Activated CD8-positive, alpha-beta T cell treated with anti-CD3 and anti-CD28 coated beads, Interleukin-2, amount 10 ng/mL, durations not matched to agents 7 days and 5 days (primary cell): ENCODE measurements at regions not wholly inside any gene's neighbourhood (a gene's known extent, or its start where the extent isn't known, plus 50 kb on each side); places are given as distances from the start of the nearest gene placed in this dataset.

ENCODE experiments used
- ATAC-seq: fragments of 150-1000 bp; cut with Tn5 transposase; one replicate; pipeline ENCODE4 v1.10.0; 2021; ENCODE audit warnings: moderate library complexity
- CTCF ChIA-PET: fragments of 350-600 bp; sonication (Branson Sonifier 250); formaldehyde crosslinking; loops from one replicate; lab custom pipeline; 2021; ENCODE audit warnings: antibody characterized with exemption; lab: Charles Lee
- POLR2A ChIA-PET: fragments of 350-600 bp; sonication (Branson Sonifier 250); formaldehyde crosslinking; loops from one replicate; lab custom pipeline; 2021; ENCODE audit warnings: antibody characterized with exemption; lab: Charles Lee
- DNase-seq: peaks from one replicate; pipeline ENCODE4 v3.0.0-alpha.2; 2020
- H3K27ac Mint-ChIP-seq: one replicate; pipeline ENCODE4 v1.8.0; 2021; ENCODE audit warnings: mild to moderate bottlenecking, mixed read lengths
- H3K27me3 Mint-ChIP-seq: one replicate; pipeline ENCODE4 v1.8.0; 2021; ENCODE audit warnings: low read depth, mixed read lengths
- H3K36me3 Mint-ChIP-seq: one replicate; pipeline ENCODE4 v1.8.0; 2021; ENCODE audit warnings: low read depth, mixed read lengths
- H3K4me1 Mint-ChIP-seq: one replicate; pipeline ENCODE4 v1.8.0; 2021; ENCODE audit warnings: low read depth, mixed read lengths
- H3K4me3 Mint-ChIP-seq: one replicate; pipeline ENCODE4 v1.8.0; 2021; ENCODE audit warnings: mild to moderate bottlenecking, mixed read lengths
- H3K9me3 Mint-ChIP-seq: one replicate; pipeline ENCODE4 v1.8.0; 2022; ENCODE audit warnings: mixed read lengths; ENCODE audit not compliant: insufficient read depth

DNA sequence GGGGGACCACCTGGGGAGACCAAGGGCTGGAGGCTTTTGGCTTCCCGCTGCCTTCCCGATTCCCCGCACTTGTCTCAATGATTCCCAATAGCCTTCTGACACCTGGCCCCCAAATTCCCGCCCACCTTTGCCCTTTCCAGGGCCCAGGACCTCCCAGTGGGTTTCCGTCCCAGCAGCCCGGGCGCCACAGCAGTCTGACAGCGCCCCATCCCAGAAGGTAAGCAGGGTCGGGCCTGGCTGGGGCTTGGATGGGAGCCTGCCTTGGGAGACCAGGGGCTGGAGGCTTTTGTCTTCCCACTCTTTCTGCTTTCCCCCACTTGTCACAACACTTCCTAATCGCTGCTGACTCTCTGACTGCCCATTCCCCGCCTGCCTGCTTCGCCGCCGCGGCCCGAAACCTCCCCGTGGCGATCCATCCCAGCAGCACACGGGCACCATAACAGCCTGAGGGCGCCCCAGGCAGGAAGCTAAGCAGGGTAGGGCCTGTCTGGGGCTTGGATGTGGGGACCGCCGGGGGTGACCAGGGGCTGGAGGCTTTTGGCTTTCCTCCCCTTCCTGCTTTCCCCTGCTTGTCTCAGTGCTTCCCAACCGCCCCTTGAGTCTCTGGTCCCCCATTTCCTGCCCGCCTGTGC, 2289.3 kb downstream of the TP53TG3F start:
- Mint-ChIP-seq H3K9me3 (peaks cover 22% of the 10 kb centered on the region), H3K27me3 (no peaks in the 10 kb centered on the region), H3K4me3 (no peak overlapping the region), H3K27ac (no peak overlapping the region), H3K36me3 (no peaks in the 10 kb centered on the region), H3K4me1 (no peaks in the 10 kb centered on the region)
- ChIA-PET CTCF (no interaction called here), POLR2A (no interaction called here)
- no peak for DNase-seq
- no peak for ATAC-seq

DNA sequence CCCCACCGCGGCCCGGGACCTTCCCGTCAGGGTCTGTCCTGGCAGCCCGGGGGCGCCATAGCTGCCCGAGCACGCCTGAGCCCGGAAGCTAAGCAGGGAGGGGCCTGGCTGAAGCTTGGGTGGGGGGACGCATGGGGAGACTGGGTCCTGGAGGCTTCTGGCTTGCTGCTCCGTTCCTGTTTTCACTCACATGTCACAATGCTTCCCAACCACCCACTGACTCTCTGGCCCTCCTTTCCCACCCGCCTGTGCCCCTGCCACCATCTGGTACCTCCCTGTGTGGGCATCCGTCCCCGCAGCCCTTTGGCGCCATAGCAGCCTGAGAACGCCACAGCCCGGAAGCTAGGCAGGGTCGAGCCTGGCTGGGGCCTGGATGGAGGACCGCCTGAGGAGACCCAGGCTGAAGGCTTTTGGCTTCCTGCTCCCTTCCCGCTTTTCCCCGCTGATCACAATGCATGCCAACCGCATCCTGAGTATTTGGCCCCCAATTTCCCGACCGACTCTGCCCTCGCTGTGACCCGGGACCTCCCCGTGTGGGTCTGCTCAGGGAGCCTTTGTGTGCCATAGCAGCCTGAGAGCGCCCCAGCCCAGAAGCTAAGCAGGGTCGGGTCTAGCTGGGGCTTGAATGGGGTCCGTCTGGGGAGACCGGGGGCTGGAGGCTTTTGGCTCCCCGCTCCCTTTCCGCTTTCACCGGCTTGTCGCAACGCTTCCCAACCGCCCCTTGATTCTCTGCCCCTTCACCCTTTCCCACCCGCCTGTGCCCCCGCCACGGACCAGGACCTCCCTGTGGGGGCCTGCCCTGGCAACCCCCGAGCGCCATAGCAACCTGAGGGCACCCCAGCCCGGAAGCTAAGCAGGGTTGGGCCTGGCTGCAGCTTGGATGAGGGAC, 2290.1 kb downstream of the TP53TG3F start:
- CTCF ChIA-PET, result no interaction called here
- no peaks in the 10 kb centered on the region for H3K36me3 Mint-ChIP-seq
- DNase-seq, result no peak
- H3K4me3 Mint-ChIP-seq, result no peak overlapping the region
- H3K4me1 Mint-ChIP-seq, result no peaks in the 10 kb centered on the region
- H3K27ac Mint-ChIP-seq, result no peak overlapping the region
- POLR2A ChIA-PET, result no interaction called here
- peaks cover 18% of the 10 kb centered on the region for H3K9me3 Mint-ChIP-seq
- no peak for ATAC-seq
- H3K27me3 Mint-ChIP-seq, result no peaks in the 10 kb centered on the region

DNA sequence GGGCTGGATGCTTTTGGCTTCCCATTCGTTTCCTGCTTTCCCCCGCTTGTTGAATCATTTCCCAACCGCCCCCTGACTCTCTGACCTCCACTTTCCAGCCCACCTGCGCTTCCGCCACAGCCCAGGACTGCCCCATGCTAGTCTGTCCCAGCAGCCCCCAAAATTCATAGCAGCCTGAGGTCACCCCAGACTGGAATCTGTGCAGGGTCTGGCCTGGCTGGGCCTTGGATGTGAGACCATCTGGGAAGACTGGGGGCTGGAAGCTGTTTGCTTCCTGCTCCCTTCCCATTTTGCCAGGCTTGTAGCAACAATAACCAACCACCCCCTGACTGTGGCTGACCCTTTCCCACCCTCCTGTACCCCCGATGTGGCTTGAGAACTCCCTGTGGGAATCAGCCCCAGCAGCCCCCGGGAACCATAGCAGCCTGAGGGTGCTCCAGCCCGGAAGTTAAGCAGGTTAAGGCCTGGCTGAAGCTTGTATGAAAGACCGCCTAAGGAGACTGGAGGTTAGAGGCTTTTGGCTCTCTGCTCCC, 2290.8 kb downstream of the TP53TG3F start:
- Mint-ChIP-seq H3K36me3 (no peaks in the 10 kb centered on the region), H3K4me3 (no peak overlapping the region), H3K27me3 (no peaks in the 10 kb centered on the region), H3K4me1 (no peaks in the 10 kb centered on the region), H3K9me3 (peaks cover 14% of the 10 kb centered on the region), H3K27ac (no peak overlapping the region)
- ATAC-seq (no peak), DNase-seq (no peak)
- POLR2A ChIA-PET, result no interaction called here
- CTCF ChIA-PET, result no interaction called here

DNA sequence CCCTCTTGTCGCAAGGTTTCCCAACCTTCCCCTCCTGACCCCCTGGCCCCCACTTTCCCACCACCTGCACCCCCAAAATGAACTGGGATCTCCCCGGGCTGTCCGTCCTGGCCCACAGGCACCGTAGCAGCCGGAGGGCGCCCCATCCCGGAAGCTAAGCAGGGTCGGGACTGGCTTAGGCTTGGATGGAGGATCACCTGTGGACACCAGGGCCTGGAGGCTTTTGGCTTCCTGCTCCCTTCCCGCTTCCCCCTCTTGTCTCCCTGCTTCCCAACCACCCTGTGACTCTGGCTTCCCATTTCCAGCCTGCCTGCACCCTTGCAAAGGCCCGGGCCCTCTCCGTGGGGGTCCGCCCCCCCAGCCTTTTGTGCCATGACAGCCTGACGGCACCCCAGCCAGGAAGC, 2291.3 kb downstream of the TP53TG3F start:
- H3K27ac Mint-ChIP-seq, result no peak overlapping the region
- CTCF ChIA-PET, result no interaction called here
- ATAC-seq (no peak), DNase-seq (no peak)
- no peak overlapping the region for H3K4me3 Mint-ChIP-seq
- H3K36me3 Mint-ChIP-seq, result no peaks in the 10 kb centered on the region
- H3K4me1 Mint-ChIP-seq, result no peaks in the 10 kb centered on the region
- H3K27me3 Mint-ChIP-seq, result no peaks in the 10 kb centered on the region
- POLR2A ChIA-PET, result no interaction called here
- H3K9me3 Mint-ChIP-seq, result peaks cover 14% of the 10 kb centered on the region

DNA sequence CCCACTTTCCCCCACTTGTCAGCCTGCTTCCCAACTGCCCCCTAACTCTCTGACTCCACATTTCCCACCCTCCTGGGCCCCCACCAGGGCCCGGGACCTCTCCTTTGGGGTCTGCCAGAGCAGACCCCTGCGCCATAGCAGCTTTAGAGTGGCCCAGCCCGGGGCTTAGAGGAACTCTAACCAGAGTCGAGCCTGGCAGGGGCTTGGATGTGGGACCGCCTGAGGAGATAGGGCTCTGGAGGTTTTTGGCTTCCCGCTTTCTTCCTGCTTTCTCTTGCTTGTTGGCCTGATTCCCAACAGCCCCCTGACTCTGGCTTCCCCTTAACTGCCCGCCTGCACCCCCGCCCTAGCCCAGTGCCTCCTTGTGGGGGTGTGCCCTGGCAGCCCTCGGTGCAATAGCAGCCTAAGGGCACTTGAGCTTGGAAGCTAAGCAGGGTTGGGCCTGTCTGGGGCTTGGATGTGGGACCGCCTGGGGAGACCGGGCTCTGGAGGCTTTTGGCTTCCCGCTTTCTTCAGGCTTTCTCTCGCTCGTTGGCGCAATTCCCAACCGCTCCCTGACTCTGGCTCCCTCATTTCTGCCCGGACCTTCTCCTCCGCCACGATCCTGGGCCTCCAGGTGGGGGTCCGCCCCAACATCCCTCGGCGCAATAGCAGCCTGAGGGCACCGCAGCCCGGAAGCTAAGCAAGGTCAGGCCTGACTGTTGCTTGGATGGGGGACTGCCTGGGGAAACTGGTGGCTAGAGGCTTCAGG, 2292.0 kb downstream of the TP53TG3F start:
- Mint-ChIP-seq H3K27me3 (no peaks in the 10 kb centered on the region), H3K4me3 (no peak overlapping the region), H3K9me3 (peaks cover 14% of the 10 kb centered on the region), H3K27ac (no peak overlapping the region), H3K36me3 (no peaks in the 10 kb centered on the region), H3K4me1 (no peaks in the 10 kb centered on the region)
- CTCF ChIA-PET, result no interaction called here
- POLR2A ChIA-PET, result no interaction called here
- ATAC-seq (no peak), DNase-seq (no peak)

DNA sequence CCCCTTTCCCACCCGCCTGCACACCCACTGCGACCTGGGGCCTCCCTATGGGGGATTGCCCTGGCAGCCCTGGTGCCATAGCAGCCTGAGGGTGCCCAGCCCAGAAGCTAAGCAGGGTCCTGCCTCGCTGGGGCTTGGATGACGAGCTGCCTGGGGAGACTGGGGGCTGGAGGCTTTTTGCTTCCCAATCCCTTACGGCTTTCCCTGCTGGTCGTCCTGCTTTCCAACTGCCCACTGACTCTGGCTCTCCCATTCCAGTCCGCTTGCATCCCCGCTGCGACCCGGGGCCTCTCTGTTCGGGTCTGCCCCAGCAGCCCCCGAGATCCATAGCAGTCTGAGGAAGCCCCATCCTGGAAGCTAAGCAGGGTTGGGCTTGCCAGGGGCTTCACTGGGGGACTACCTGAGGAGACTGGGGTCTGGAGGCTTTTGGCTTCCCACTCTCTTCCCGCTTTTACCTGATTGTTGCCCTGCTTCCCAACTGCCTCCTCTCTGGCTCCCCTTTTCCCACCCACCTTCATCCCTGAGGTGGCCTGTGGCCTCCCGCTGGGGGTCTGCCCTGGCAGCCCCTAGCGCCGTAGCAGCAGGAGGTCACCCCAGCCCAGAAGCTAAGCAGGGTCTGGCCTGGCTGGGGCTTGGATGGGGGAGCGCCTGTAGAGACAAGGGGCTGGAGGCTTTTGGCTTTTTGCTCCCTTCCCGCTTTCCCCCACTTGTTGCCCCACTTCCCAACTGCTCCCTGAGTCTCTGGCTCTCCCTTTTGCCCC, 2292.8 kb downstream of the TP53TG3F start:
- DNase-seq (no peak), ATAC-seq (no peak)
- Mint-ChIP-seq H3K4me3 (no peak overlapping the region), H3K4me1 (no peaks in the 10 kb centered on the region), H3K27ac (no peak overlapping the region), H3K9me3 (peaks cover 8% of the 10 kb centered on the region), H3K36me3 (no peaks in the 10 kb centered on the region), H3K27me3 (no peaks in the 10 kb centered on the region)
- ChIA-PET CTCF (no interaction called here), POLR2A (no interaction called here)

DNA sequence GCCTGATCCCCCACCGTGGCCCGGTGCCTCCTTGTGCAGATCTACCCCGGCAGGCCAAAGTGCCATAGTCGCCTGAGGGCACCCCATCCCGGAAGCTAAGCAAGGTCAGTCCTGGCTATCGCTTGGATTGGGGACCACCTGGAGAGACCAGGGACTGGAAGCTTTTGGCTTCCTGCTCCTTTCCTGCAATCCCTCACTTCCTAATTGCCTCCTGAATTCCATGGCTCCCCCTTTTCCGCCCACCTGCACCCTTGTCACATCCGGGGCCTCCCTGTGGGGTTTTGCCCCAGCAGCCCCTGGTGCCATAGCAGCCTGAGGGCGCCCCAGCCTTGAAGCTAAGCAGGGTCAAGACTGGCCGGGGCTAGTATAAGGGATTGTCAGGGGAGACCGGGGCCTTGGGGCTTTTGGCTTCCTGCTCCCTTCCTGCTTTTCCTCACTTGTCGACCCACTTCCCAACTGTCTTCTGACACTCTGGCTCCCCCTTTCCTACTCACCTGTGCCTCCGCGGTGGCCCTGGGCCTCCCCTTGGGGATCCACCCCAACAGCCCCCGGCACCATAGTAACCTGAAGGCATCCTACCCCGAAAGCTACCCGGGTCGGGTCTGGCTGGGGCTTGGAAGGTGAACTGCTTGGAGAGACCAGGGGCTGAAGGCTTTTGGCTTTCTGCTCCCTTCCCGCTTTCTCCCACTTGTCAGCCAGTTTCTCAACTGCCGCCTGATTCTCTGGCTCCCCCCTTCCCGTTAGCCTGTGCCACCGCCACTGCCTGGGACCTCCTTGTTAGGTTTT, 2293.6 kb downstream of the TP53TG3F start:
- H3K27ac Mint-ChIP-seq, result no peak overlapping the region
- ChIA-PET CTCF (no interaction called here), POLR2A (no interaction called here)
- H3K9me3 Mint-ChIP-seq, result peaks cover 11% of the 10 kb centered on the region
- no peaks in the 10 kb centered on the region for H3K4me1 Mint-ChIP-seq
- H3K36me3 Mint-ChIP-seq, result no peaks in the 10 kb centered on the region
- no peak overlapping the region for H3K4me3 Mint-ChIP-seq
- DNase-seq (no peak), ATAC-seq (no peak)
- H3K27me3 Mint-ChIP-seq, result no peaks in the 10 kb centered on the region

DNA sequence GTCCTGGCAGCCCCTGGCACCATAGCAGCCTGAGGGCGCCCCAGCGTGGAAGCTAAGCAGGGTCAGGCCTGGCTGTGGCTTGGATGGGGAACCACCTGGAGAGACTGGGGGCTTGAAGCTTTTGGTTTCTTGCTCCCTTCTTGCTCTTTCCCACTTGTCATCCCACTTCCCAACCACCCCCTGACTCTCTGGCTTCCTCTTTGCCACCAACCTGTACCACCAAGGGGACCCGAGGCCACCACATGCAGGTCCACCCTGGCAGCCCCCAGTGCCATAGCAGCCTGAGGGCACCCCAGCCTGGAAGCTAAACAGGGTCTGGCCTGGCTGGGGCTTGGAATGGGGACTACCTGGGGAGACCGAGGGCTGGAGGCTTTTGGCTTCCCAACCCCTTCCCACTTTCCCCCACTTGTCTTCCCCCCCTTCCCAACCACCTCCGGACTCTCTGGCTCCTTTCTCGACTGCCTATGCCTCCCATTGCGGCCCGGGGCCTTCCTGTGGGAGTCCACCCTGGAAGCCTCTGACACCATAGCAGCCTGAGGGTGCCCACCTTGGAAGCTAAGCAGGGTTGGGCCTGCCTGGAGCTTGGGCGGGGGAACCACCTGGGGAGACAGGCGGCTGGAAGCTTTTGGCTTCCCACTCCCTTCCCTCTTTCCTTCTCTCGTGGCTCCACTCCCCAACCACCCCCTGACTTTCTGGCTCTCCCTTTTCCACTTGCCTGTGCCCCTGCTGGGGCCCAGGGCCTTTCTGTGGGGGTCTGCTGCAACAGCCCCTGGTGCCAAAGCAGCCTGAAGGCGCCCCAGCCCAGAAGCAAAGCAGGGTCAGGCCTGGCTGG, 2294.4 kb downstream of the TP53TG3F start:
- Mint-ChIP-seq H3K4me3 (no peak overlapping the region), H3K4me1 (no peaks in the 10 kb centered on the region), H3K9me3 (peaks cover 12% of the 10 kb centered on the region), H3K27me3 (no peaks in the 10 kb centered on the region), H3K36me3 (no peaks in the 10 kb centered on the region), H3K27ac (no peak overlapping the region)
- ChIA-PET POLR2A (no interaction called here), CTCF (no interaction called here)
- ATAC-seq (no peak), DNase-seq (no peak)

DNA sequence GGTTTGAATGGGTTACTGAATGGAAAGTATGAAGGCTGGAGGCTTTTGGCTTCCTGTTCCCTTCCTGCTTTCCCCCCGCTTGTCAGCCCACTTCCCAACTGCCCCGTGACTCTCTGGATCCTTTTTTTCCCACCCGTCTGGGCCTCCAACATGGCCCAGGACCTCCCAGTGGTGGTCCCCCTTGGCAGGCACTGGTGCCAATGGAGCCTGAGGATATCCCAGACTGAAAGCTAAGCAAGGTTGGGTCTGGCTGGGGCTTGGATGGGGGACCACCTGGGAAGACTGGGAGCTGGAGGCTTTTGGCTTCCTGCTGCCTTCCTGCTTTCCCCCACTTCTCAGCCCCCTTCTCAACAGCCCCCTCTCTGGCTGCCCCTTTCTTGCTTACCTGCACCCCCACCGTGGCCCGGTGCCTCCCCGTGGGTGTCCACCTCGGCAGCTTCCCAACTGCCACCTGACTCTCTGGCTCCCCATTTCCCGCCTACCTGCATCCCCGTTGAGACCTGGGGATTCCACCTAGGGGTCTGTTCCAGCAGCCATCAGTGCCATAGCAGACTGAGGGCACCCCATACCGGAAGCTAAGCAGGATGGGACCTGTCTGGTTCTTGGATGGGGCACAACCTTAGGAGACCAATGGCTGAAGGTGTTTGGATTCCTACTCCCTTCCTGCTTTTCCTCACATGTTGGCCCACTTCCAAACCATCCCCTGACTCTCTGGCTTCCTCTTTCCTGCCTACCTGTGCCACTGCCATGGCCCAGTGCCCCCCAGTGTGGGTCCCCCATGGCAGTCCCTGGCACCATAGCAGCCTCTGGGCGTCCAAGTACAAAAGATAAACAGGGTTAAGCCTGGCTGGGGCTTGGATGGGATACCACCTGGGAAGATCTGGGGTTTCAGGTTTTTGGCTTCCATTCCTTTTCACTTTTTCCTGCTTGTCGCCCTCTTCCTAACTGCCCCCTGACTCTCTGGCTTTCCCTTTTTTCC, 2295.3 kb downstream of the TP53TG3F start:
- no peak for DNase-seq
- Mint-ChIP-seq H3K9me3 (peaks cover 9% of the 10 kb centered on the region), H3K27ac (no peak overlapping the region), H3K27me3 (no peaks in the 10 kb centered on the region), H3K4me3 (no peak overlapping the region), H3K4me1 (no peaks in the 10 kb centered on the region), H3K36me3 (no peaks in the 10 kb centered on the region)
- ChIA-PET POLR2A (no interaction called here), CTCF (no interaction called here)
- no peak for ATAC-seq

DNA sequence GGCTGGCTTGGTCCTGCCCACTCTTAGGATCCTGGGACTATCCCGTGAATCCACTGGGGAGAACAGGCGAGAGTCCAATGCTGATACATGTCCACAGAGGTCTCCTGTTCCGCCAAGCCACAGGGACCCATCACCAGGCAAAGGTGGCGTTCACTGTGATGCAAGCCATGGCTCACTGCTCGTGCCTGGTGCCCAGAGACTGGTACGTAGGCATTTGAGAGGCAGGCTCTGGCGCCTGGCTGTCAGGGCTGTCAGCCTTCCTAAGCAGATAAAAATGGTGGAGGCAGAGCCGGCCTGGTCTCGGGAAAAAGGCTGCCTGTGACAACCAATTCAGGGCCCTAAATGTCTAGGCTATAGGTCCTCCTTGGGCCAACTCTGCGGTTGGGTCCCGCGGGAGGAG, 2329.0 kb downstream of the TP53TG3F start:
- peaks cover 28% of the 10 kb centered on the region for H3K9me3 Mint-ChIP-seq
- ChIA-PET CTCF (no interaction called here), POLR2A (no interaction called here)
- ATAC-seq (no peak), DNase-seq (no peak)
- no peaks in the 10 kb centered on the region for H3K36me3 Mint-ChIP-seq
- no peak overlapping the region for H3K4me3 Mint-ChIP-seq
- no peaks in the 10 kb centered on the region for H3K4me1 Mint-ChIP-seq
- H3K27ac Mint-ChIP-seq, result no peak overlapping the region
- H3K27me3 Mint-ChIP-seq, result no peaks in the 10 kb centered on the region
